SU-DHL-6 (cell line): ENCODE measurements at regions not wholly inside any gene's neighbourhood (a gene's known extent, or its start where the extent isn't known, plus 50 kb on each side); places are given as distances from the start of the nearest gene placed in this dataset.

Source experiments
- EZH2phosphoT487 ChIP-seq: fragments of 200-600 bp; sonication (generic), shearing (Covaris generic); conservative IDR thresholded peaks from 2 replicates; pipeline ENCODE4 v1.6.1; 2018; ENCODE audit warnings: mild to moderate bottlenecking, antibody characterized with exemption, low read length, moderate library complexity, mixed read lengths
- TF ChIP-seq, protein P1 (sequence below): fragments of 200-600 bp; sonication (generic); IDR thresholded peaks from one replicate; pipeline ENCODE4 v1.5.1; 2017; ENCODE audit warnings: antibody characterized with exemption, mild to moderate bottlenecking, low read length, moderate library complexity; ENCODE audit not compliant: insufficient read depth, poor library complexity, severe bottlenecking

DNA sequence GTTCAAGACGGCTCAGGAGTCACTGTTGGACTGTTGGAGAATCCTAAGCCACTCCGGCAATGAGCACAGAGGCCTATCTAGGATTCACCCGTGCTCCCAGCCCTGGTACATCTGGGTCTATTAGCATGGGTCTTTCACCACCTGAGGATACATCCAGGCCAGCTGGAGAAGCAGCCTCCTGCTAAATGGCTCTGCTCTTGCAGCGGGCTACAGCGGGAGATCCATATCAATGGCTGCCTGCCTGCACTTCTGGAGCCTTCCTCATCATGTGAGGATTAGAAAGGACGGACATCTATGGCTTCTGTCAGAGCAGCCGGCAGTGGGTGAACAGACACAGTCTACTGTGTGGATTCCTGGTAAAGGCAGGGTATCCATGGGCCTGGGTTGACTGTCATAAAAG is 357.4 kb downstream of the MLLT3 start:
- TF ChIP-seq, protein P1, sequence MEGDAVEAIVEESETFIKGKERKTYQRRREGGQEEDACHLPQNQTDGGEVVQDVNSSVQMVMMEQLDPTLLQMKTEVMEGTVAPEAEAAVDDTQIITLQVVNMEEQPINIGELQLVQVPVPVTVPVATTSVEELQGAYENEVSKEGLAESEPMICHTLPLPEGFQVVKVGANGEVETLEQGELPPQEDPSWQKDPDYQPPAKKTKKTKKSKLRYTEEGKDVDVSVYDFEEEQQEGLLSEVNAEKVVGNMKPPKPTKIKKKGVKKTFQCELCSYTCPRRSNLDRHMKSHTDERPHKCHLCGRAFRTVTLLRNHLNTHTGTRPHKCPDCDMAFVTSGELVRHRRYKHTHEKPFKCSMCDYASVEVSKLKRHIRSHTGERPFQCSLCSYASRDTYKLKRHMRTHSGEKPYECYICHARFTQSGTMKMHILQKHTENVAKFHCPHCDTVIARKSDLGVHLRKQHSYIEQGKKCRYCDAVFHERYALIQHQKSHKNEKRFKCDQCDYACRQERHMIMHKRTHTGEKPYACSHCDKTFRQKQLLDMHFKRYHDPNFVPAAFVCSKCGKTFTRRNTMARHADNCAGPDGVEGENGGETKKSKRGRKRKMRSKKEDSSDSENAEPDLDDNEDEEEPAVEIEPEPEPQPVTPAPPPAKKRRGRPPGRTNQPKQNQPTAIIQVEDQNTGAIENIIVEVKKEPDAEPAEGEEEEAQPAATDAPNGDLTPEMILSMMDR, result no peak
- no peak for TF ChIP-seq EZH2phosphoT487
